Stimulated activated naive CD4-positive, alpha-beta T cell (primary cell): ENCODE measurements at regions not wholly inside any gene's neighbourhood (a gene's known extent, or its start where the extent isn't known, plus 50 kb on each side); places are given as distances from the start of the nearest gene placed in this dataset.

Source experiments
- DNase-seq, 6 experiments: peaks; one replicate each; lab custom pipeline; 2025; lab: John Stamatoyannopoulos, UW

- no peak for DNase-seq
These were observed 55.5 kb downstream of the DRD1 start for GRCh38 chr5:175388531-175388930.

- no peak for DNase-seq
These were observed 56.8 kb downstream of the DRD1 start for GRCh38 chr5:175387144-175387543.

GRCh38 chr5:175386526-175386925 is 57.5 kb downstream of the DRD1 start:
- no peak for DNase-seq

- no peak for DNase-seq
These were observed 58.2 kb downstream of the DRD1 start for GRCh38 chr5:175385691-175386362.

GRCh38 chr5:175384724-175385552 is 59.0 kb downstream of the DRD1 start:
- no peak for DNase-seq

- DNase-seq = no peak
These were observed 60.6 kb downstream of the DRD1 start for GRCh38 chr5:175383350-175383749.

- DNase-seq = no peak
These were observed 61.8 kb downstream of the DRD1 start for GRCh38 chr5:175382171-175382570.

- DNase-seq = no peak
These were observed 62.9 kb downstream of the DRD1 start for GRCh38 chr5:175381130-175381529.

- no peak for DNase-seq
These were observed 63.3 kb downstream of the DRD1 start for GRCh38 chr5:175380701-175381100.

GRCh38 chr5:175379867-175380266 is 64.1 kb downstream of the DRD1 start:
- no peak for DNase-seq

GRCh38 chr5:175378444-175379028 is 65.4 kb downstream of the DRD1 start:
- DNase-seq = no peak

GRCh38 chr5:175377816-175378215 is 66.2 kb downstream of the DRD1 start:
- DNase-seq = no peak

GRCh38 chr5:175374166-175374875 is 69.7 kb downstream of the DRD1 start:
- DNase-seq = no peak

GRCh38 chr5:175365866-175366265 is 78.1 kb downstream of the DRD1 start:
- no peak for DNase-seq

- no peak for DNase-seq
These were observed 80.7 kb downstream of the DRD1 start for GRCh38 chr5:175363300-175363699.

GRCh38 chr5:175357995-175358394 is 86.0 kb downstream of the DRD1 start:
- no peak for DNase-seq

- DNase-seq = no peak
These were observed 87.6 kb downstream of the DRD1 start for GRCh38 chr5:175356428-175356827.

- no peak for DNase-seq
These were observed 89.0 kb downstream of the DRD1 start for GRCh38 chr5:175354964-175355363.

- no peak for DNase-seq
These were observed 90.1 kb downstream of the DRD1 start for GRCh38 chr5:175353926-175354325.

GRCh38 chr5:175351897-175352590 is 91.9 kb downstream of the DRD1 start:
- DNase-seq = no peak

GRCh38 chr5:175351126-175351525 is 92.9 kb downstream of the DRD1 start:
- DNase-seq = no peak

- no peak for DNase-seq
These were observed 96.1 kb downstream of the DRD1 start for GRCh38 chr5:175347931-175348330.
